ENCODE measurements at regions not wholly inside any gene's neighbourhood (a gene's known extent, or its start where the extent isn't known, plus 50 kb on each side); places are given as distances from the start of the nearest gene placed in this dataset.

- Histone ChIP-seq H3K4me1 (peaks cover 0 to 5% of the 10 kb centered on the region in 2 donors), H3K36me3 (no peaks in the 10 kb centered on the region), H3K27me3 (no peaks in the 10 kb centered on the region), H3K27ac (no peak overlapping the region), H3K4me3 (replicated peaks in 1 of 3) (no peak overlapping the region), H3K9me3 (no peaks in the 10 kb centered on the region)
- no peak for TF ChIP-seq CTCF (IDR thresholded peaks at IDR 0.05)
- no peak for TF ChIP-seq POLR2A (IDR thresholded peaks at IDR 0.05)
- intact Hi-C loops (cut with DNase I) = no loop called here
- 91 to 96% methylated on average over 2 of the region's 2 CpGs for WGBS, 2 donors
- DNase-seq = no peak
Measured at GRCh38 chr13:110037925-110038573, 251.7 kb upstream of the IRS2 start.

- H3K4me1 ChIP-seq = no peaks in the 10 kb centered on the region
- no peak overlapping the region for H3K27ac ChIP-seq
- intact Hi-C loops (cut with DNase I) = no loop called here
- no peak overlapping the region for H3K4me3 ChIP-seq (replicated peaks in 1 of 3)
- no peaks in the 10 kb centered on the region for H3K9me3 ChIP-seq
- no peaks in the 10 kb centered on the region for H3K27me3 ChIP-seq
- TF ChIP-seq CTCF (IDR thresholded peaks at IDR 0.05) = no peak
- TF ChIP-seq POLR2A (IDR thresholded peaks at IDR 0.05) = no peak
- H3K36me3 ChIP-seq = no peaks in the 10 kb centered on the region
- no peak for DNase-seq
- 94% methylated on average over 3 of the region's 3 CpGs for WGBS, 2 donors
Measured at GRCh38 chr13:110036060-110036459, 249.7 kb upstream of the IRS2 start.

- WGBS, 2 donors = 82 to 91% methylated on average over 4 of the region's 4 CpGs
- H3K27ac ChIP-seq = no peak overlapping the region
- no peaks in the 10 kb centered on the region for H3K36me3 ChIP-seq
- no peak for TF ChIP-seq POLR2A (IDR thresholded peaks at IDR 0.05)
- TF ChIP-seq CTCF (IDR thresholded peaks at IDR 0.05) = no peak
- intact Hi-C loops (cut with DNase I) = no loop called here
- DNase-seq = no peak
- no peaks in the 10 kb centered on the region for H3K9me3 ChIP-seq
- no peaks in the 10 kb centered on the region for H3K27me3 ChIP-seq
- H3K4me1 ChIP-seq = no peaks in the 10 kb centered on the region
- H3K4me3 ChIP-seq (replicated peaks in 1 of 3) = no peak overlapping the region
Measured at GRCh38 chr13:110034031-110034549, 247.7 kb upstream of the IRS2 start.

- no peaks in the 10 kb centered on the region for H3K9me3 ChIP-seq
- no peaks in the 10 kb centered on the region for H3K36me3 ChIP-seq
- TF ChIP-seq CTCF (IDR thresholded peaks at IDR 0.05) = no peak
- H3K27ac ChIP-seq = no peak overlapping the region
- no peaks in the 10 kb centered on the region for H3K4me1 ChIP-seq
- DNase-seq = no peak
- H3K4me3 ChIP-seq (replicated peaks in 1 of 3) = no peak overlapping the region
- intact Hi-C loops (cut with DNase I) = no loop called here
- 75 to 76% methylated on average over 5 of the region's 5 CpGs for WGBS, 2 donors
- H3K27me3 ChIP-seq = no peaks in the 10 kb centered on the region
Measured at GRCh38 chr13:110032969-110033368, 246.6 kb upstream of the IRS2 start.

GRCh38 chr13:110030394-110030928 is 244.1 kb upstream of the IRS2 start:
- no peak overlapping the region for H3K27ac ChIP-seq
- DNase-seq = no peak
- intact Hi-C loops (cut with DNase I) = no loop called here
- no peaks in the 10 kb centered on the region for H3K4me1 ChIP-seq
- TF ChIP-seq CTCF (IDR thresholded peaks at IDR 0.05) (no peak), POLR2A (IDR thresholded peaks at IDR 0.05) (no peak)
- WGBS, 2 donors = 89 to 90% methylated on average over 7 of the region's 7 CpGs
- no peaks in the 10 kb centered on the region for H3K27me3 ChIP-seq
- H3K36me3 ChIP-seq = no peaks in the 10 kb centered on the region
- no peaks in the 10 kb centered on the region for H3K9me3 ChIP-seq
- H3K4me3 ChIP-seq (replicated peaks in 1 of 3) = no peak overlapping the region

Data from thyroid gland (tissue), 4 donors.